CD4-positive, alpha-beta T cell (primary cell): ENCODE measurements at regions not wholly inside any gene's neighbourhood (a gene's known extent, or its start where the extent isn't known, plus 50 kb on each side); places are given as distances from the start of the nearest gene placed in this dataset.
"Not testable (repeated sequence)": the region's sequence is repeated elsewhere in the genome, so short reads cannot be mapped to it uniquely, and the experiment has no call there.

Source experiments
- ATAC-seq: fragments of 200-7000 bp; cut with Tn5 transposase; one replicate; pipeline ENCODE4 v1.10.0; 2022; ENCODE audit warnings: mild to moderate bottlenecking; ENCODE audit not compliant: poor library complexity
- CTCF ChIA-PET: fragments of 350-600 bp; sonication (Branson Sonifier 250); formaldehyde crosslinking; loops from one replicate; lab custom pipeline; 2021; ENCODE audit warnings: antibody characterized with exemption, inconsistent platforms; lab: Charles Lee
- POLR2A ChIA-PET: fragments of 350-600 bp; sonication (Branson Sonifier 250); formaldehyde crosslinking; loops from one replicate; lab custom pipeline; 2021; ENCODE audit warnings: antibody characterized with exemption, inconsistent platforms; lab: Charles Lee
- DNase-seq, 14 experiments: peaks; one replicate each; pipeline ENCODE4 v3.0.0-alpha.2; 2013 to 2020; ENCODE audit warnings: mixed read lengths in 2 of 14
- H3K27ac ChIP-seq, 2 donors: one replicate each; pipeline versions ENCODE4 v1.5.1 to v1.7.0; 2013; ENCODE audit warnings: low read length in 2 of 2, low read depth in 1 of 2, mild to moderate bottlenecking in 1 of 2
- H3K27me3 ChIP-seq, 2 experiments: 1 replicate in 1 of 2; 2 replicates in 1 of 2; pipeline versions ENCODE4 v1.6.1 to v1.7.0; 2013; ENCODE audit warnings: low read length in 2 of 2, control low read depth in 1 of 2, mild to moderate bottlenecking in 1 of 2, moderate library complexity in 1 of 2; ENCODE audit not compliant: insufficient read depth in 2 of 2, control insufficient read depth in 1 of 2
- H3K36me3 ChIP-seq: one replicate; pipeline ENCODE4 v1.6.1; 2013; ENCODE audit warnings: low read length, control low read depth; ENCODE audit not compliant: insufficient read depth
- H3K4me1 ChIP-seq: one replicate; pipeline ENCODE4 v1.6.1; 2013; ENCODE audit warnings: low read length, control low read depth; ENCODE audit not compliant: insufficient read depth
- H3K4me3 ChIP-seq: one replicate; pipeline ENCODE4 v1.5.1; 2013; ENCODE audit warnings: mild to moderate bottlenecking, low read length, moderate library complexity
- H3K9me3 ChIP-seq, 2 experiments: 1 replicate in 1 of 2; 2 replicates in 1 of 2; pipeline versions ENCODE4 v1.6.1 to v1.7.0; 2013; ENCODE audit warnings: low read length in 2 of 2, mild to moderate bottlenecking in 2 of 2, control low read depth in 1 of 2, moderate library complexity in 1 of 2; ENCODE audit not compliant: control insufficient read depth in 1 of 2, insufficient read depth in 1 of 2
- H3K27ac Mint-ChIP-seq: one replicate; pipeline ENCODE4 v1.8.0; 2020; ENCODE audit warnings: mixed read lengths
- H3K27me3 Mint-ChIP-seq: one replicate; pipeline ENCODE4 v1.8.0; 2021; ENCODE audit warnings: mixed read lengths
- H3K36me3 Mint-ChIP-seq: one replicate; pipeline ENCODE4 v1.8.0; 2021; ENCODE audit warnings: low read depth, mixed read lengths
- H3K4me1 Mint-ChIP-seq: one replicate; pipeline ENCODE4 v1.8.0; 2021; ENCODE audit warnings: low read depth, mixed read lengths
- H3K4me3 Mint-ChIP-seq: one replicate; pipeline ENCODE4 v1.8.0; 2020; ENCODE audit warnings: mild to moderate bottlenecking, mixed read lengths
- H3K9me3 Mint-ChIP-seq: one replicate; pipeline ENCODE4 v1.8.0; 2020; ENCODE audit warnings: mixed read lengths
- intact Hi-C, 2 experiments: fragments of 100-400 bp; cut with DNase I in 1 of 2; cut with micrococcal nuclease in 1 of 2; formaldehyde crosslinking; loops; one replicate each; pipeline versions ENCODE4 v1.15.1 to v1.9.0; 2023 to 2025; cut with DNase I, micrococcal nuclease
- TF ChIP-seq, protein P1 (sequence below): fragments of 200-600 bp; IDR thresholded peaks from one replicate; pipeline ENCODE4 v1.8.0; 2022; ENCODE audit warnings: antibody characterized with exemption, mild to moderate bottlenecking

DNA sequence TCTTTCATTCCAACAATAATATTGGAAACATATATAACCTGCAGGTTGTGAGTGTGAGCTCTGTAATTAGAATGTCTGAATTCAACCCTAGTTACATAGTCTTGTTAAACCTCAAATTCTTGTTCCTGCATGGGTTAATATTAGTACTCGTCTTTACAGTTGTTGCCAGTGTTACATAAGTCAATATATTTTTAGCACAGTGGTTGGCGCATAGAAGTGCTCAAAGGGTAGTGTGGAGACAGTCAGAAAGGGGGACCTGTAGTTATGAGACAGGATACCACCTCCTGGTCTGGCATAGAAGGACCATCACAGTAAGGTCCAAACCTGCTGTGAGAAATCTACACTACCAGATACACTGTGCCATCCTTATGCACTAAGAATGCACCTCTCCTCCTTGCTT lies 1045.9 kb upstream of the SLIT2 start:
- H3K27ac Mint-ChIP-seq, result no peak overlapping the region
- Histone ChIP-seq H3K4me1 (no peaks in the 10 kb centered on the region), H3K4me3 (no peak overlapping the region), H3K36me3 (no peaks in the 10 kb centered on the region), H3K27ac (no peak overlapping the region), H3K9me3 (no peaks in the 10 kb centered on the region), H3K27me3 (no peaks in the 10 kb centered on the region)
- intact Hi-C loops, result no loop called here
- TF ChIP-seq, protein P1, sequence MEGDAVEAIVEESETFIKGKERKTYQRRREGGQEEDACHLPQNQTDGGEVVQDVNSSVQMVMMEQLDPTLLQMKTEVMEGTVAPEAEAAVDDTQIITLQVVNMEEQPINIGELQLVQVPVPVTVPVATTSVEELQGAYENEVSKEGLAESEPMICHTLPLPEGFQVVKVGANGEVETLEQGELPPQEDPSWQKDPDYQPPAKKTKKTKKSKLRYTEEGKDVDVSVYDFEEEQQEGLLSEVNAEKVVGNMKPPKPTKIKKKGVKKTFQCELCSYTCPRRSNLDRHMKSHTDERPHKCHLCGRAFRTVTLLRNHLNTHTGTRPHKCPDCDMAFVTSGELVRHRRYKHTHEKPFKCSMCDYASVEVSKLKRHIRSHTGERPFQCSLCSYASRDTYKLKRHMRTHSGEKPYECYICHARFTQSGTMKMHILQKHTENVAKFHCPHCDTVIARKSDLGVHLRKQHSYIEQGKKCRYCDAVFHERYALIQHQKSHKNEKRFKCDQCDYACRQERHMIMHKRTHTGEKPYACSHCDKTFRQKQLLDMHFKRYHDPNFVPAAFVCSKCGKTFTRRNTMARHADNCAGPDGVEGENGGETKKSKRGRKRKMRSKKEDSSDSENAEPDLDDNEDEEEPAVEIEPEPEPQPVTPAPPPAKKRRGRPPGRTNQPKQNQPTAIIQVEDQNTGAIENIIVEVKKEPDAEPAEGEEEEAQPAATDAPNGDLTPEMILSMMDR, result no peak
- ChIA-PET POLR2A (no interaction called here), CTCF (no interaction called here)
- H3K4me1 Mint-ChIP-seq, result no peaks in the 10 kb centered on the region
- ATAC-seq (no peak), DNase-seq (no peak)
- no peaks in the 10 kb centered on the region for H3K36me3 Mint-ChIP-seq
- no peaks in the 10 kb centered on the region for H3K27me3 Mint-ChIP-seq
- no peak overlapping the region for H3K4me3 Mint-ChIP-seq
- peaks cover 7% of the 10 kb centered on the region for H3K9me3 Mint-ChIP-seq

DNA sequence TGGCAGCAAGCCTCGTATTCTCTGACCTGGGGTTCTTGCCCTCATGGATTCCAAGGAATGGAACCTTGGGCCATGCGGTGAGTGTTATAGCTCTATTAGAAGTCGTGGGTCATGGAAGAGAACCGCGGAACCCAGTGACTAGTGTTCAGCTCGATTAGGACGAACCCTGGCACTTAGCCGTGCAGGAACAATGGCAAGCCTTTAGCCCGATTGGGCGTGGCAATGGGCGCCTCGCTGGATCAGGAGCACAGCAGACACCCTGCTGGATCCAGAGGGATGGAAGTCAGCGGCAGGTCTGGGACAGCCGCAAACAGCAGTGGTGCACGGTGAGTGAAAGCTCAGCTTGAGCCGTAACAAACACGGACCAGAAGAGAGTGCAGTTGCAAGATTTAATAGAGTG lies 1053.9 kb upstream of the SLIT2 start:
- CTCF ChIA-PET, ATAC-seq: not testable (repeated sequence)

DNA sequence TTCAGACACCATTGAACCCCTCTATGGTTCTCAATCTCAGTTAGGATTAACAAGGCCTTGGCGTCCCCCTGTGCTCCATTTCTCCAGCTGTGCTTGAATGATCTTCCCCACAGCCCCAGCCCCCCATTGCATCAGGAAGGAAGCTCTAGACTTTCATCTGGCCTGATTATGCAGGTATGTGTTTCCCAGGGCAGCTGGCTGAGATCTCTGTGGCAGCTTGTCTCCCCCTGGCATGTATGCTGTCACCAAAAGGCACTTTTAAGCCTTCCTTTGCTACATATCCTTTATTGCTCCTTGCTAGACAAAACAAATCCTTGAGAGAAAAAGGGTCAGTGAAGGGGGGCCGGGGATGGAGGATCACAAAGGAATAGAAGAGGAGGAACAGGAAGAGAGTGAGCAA lies 1056.0 kb upstream of the SLIT2 start:
- ATAC-seq (no peak), DNase-seq (no peak)
- ChIA-PET POLR2A (no interaction called here), CTCF (no interaction called here)
- Mint-ChIP-seq H3K4me3 (no peak overlapping the region), H3K4me1 (no peaks in the 10 kb centered on the region), H3K9me3 (peaks cover 10% of the 10 kb centered on the region), H3K27me3 (no peaks in the 10 kb centered on the region), H3K27ac (no peak overlapping the region), H3K36me3 (no peaks in the 10 kb centered on the region)
- H3K27ac ChIP-seq, result no peak overlapping the region
- H3K9me3 ChIP-seq, result peaks cover 0 to 8% of the 10 kb centered on the region in 2 experiments
- no peaks in the 10 kb centered on the region for H3K4me1 ChIP-seq
- H3K4me3 ChIP-seq, result no peak overlapping the region
- TF ChIP-seq, protein P1, result no peak
- no peaks in the 10 kb centered on the region for H3K36me3 ChIP-seq
- H3K27me3 ChIP-seq, result no peaks in the 10 kb centered on the region
- intact Hi-C loops, result no loop called here

More for the DNA sequence above, 1053.9 kb upstream of the SLIT2 start:
- H3K27me3 Mint-ChIP-seq, H3K4me1 Mint-ChIP-seq, H3K9me3 ChIP-seq, H3K27ac ChIP-seq, H3K4me3 Mint-ChIP-seq, H3K36me3 ChIP-seq, POLR2A ChIA-PET, H3K9me3 Mint-ChIP-seq, H3K36me3 Mint-ChIP-seq, intact Hi-C loops, H3K27me3 ChIP-seq, DNase-seq, H3K4me1 ChIP-seq, H3K27ac Mint-ChIP-seq, H3K4me3 ChIP-seq: not testable (repeated sequence)

DNA sequence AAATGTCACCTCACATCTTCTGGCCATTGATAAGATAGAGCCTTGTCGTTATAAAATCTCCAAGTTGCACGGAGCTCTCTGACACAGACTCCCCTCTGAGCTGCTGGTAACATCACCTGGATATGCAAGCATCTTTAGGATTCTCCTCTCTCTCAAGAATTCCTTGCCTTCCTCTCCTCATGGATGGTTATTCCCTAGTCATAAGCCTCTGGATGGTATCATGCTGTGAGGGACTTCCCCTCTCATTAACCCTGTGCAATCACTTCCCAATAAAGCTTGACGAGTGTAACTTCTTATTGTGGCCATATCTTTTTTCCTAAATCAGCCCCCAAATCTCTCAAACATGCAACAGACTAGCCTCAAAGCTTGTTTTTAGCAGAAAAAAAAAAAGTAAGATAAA lies 1057.0 kb upstream of the SLIT2 start:
- POLR2A ChIA-PET, result no interaction called here
- no peaks in the 10 kb centered on the region for H3K36me3 ChIP-seq
- H3K27ac ChIP-seq, result no peak overlapping the region
- intact Hi-C loops, result no loop called here
- H3K4me3 ChIP-seq, result no peak overlapping the region
- Mint-ChIP-seq H3K4me3 (no peak overlapping the region), H3K4me1 (no peaks in the 10 kb centered on the region), H3K27me3 (no peaks in the 10 kb centered on the region), H3K27ac (no peak overlapping the region), H3K36me3 (no peaks in the 10 kb centered on the region), H3K9me3 (peaks cover 12% of the 10 kb centered on the region)
- peaks cover 0 to 8% of the 10 kb centered on the region in 2 experiments for H3K9me3 ChIP-seq
- ATAC-seq, result no peak
- CTCF ChIA-PET, result no interaction called here
- no peaks in the 10 kb centered on the region for H3K27me3 ChIP-seq
- TF ChIP-seq, protein P1, result no peak
- DNase-seq, result no peak
- no peaks in the 10 kb centered on the region for H3K4me1 ChIP-seq
